HG02623 (cell line): ENCODE measurements at regions not wholly inside any gene's neighbourhood (a gene's known extent, or its start where the extent isn't known, plus 50 kb on each side); places are given as distances from the start of the nearest gene placed in this dataset.
A peak's percentile ranks its signal among the peaks of the same experiment; 100 is the strongest.

Experiments
- ATAC-seq: cut with Tn5 transposase; IDR thresholded peaks from one replicate; pipeline ENCODE4 v1.9.1; 2021; ENCODE audit warnings: moderate library complexity; ENCODE audit not compliant: unreplicated experiment

GRCh38 chr3:174398761-174399160, 460.4 kb upstream of the NAALADL2 start:
- ATAC-seq: no peak

- no peak for ATAC-seq
These were observed 455.3 kb upstream of the NAALADL2 start for GRCh38 chr3:174403831-174404230.

GRCh38 chr3:174408310-174408709, 450.8 kb upstream of the NAALADL2 start:
- ATAC-seq: no peak

GRCh38 chr3:174409086-174409743, 449.9 kb upstream of the NAALADL2 start:
- ATAC-seq: no peak

- no peak for ATAC-seq
These were observed 445.8 kb upstream of the NAALADL2 start for GRCh38 chr3:174413062-174413912.

GRCh38 chr3:174414902-174415301, 444.2 kb upstream of the NAALADL2 start:
- ATAC-seq: no peak

- no peak for ATAC-seq
These were observed 441.6 kb upstream of the NAALADL2 start for GRCh38 chr3:174417573-174417972.

- ATAC-seq: no peak
These were observed 439.9 kb upstream of the NAALADL2 start for GRCh38 chr3:174419216-174419615.

GRCh38 chr3:174423936-174424335, 435.2 kb upstream of the NAALADL2 start:
- ATAC-seq: no peak

- no peak for ATAC-seq
These were observed 434.5 kb upstream of the NAALADL2 start for GRCh38 chr3:174424656-174425055.

- no peak for ATAC-seq
These were observed 433.7 kb upstream of the NAALADL2 start for GRCh38 chr3:174425422-174425821.

- no peak for ATAC-seq
These were observed 428.1 kb upstream of the NAALADL2 start for GRCh38 chr3:174430986-174431385.

- ATAC-seq: no peak
These were observed 427.4 kb upstream of the NAALADL2 start for GRCh38 chr3:174431717-174432116.

GRCh38 chr3:174436367-174436766, 422.8 kb upstream of the NAALADL2 start:
- no peak for ATAC-seq

- ATAC-seq: no peak
These were observed 420.5 kb upstream of the NAALADL2 start for GRCh38 chr3:174438501-174439145.

- no peak for ATAC-seq
These were observed 419.5 kb upstream of the NAALADL2 start for GRCh38 chr3:174439331-174440252.

GRCh38 chr3:174440253-174440701, 418.9 kb upstream of the NAALADL2 start:
- no peak for ATAC-seq

- ATAC-seq: peak; percentile 68
These were observed 418.2 kb upstream of the NAALADL2 start for GRCh38 chr3:174440741-174441587.

- ATAC-seq: no peak
These were observed 417.4 kb upstream of the NAALADL2 start for GRCh38 chr3:174441588-174442301.
